Mesenchymal stem cell (in vitro differentiated cells and primary cell): ENCODE measurements at regions not wholly inside any gene's neighbourhood (a gene's known extent, or its start where the extent isn't known, plus 50 kb on each side); places are given as distances from the start of the nearest gene placed in this dataset.
A peak's percentile ranks its signal among the peaks of the same experiment; 100 is the strongest.
"Not testable (repeated sequence)": the region's sequence is repeated elsewhere in the genome, so short reads cannot be mapped to it uniquely, and the experiment has no call there.

Experiments used
- DNase-seq: peaks from one replicate; pipeline ENCODE4 v3.0.0-alpha.2; 2013
- H2AFZ ChIP-seq: one replicate; pipeline ENCODE4 v1.6.1; 2013; ENCODE audit warnings: low read depth, mild to moderate bottlenecking, control low read depth, inconsistent platforms, low read length, moderate library complexity
- H2AK5ac ChIP-seq: 2 replicates; pipeline ENCODE4 v1.6.1; 2013; ENCODE audit warnings: low read length, moderate library complexity, mild to moderate bottlenecking, inconsistent platforms; ENCODE audit not compliant: severe bottlenecking
- H2BK120ac ChIP-seq: one replicate; pipeline ENCODE4 v1.6.1; 2013; ENCODE audit warnings: low read depth, mild to moderate bottlenecking, inconsistent platforms, low read length, moderate library complexity
- H2BK12ac ChIP-seq, 2 experiments: one replicate each; pipeline ENCODE4 v1.6.1; 2013; ENCODE audit warnings: inconsistent platforms in 2 of 2, low read length in 2 of 2, mild to moderate bottlenecking in 2 of 2, moderate library complexity in 2 of 2, control low read depth in 1 of 2
- H2BK15ac ChIP-seq: one replicate; pipeline ENCODE4 v1.6.1; 2013; ENCODE audit warnings: mild to moderate bottlenecking, low read depth, inconsistent platforms; ENCODE audit not compliant: poor library complexity, severe bottlenecking
- H2BK5ac ChIP-seq: 2 replicates; pipeline ENCODE4 v1.6.1; 2013; ENCODE audit warnings: low read depth, mild to moderate bottlenecking, low read length, control low read depth, inconsistent platforms; ENCODE audit not compliant: poor library complexity, severe bottlenecking
- H3K14ac ChIP-seq, 2 experiments: one replicate each; pipeline ENCODE4 v1.6.1; 2013; ENCODE audit warnings: inconsistent platforms in 2 of 2, low read length in 2 of 2, control low read depth in 1 of 2, mild to moderate bottlenecking in 1 of 2, moderate library complexity in 1 of 2
- H3K18ac ChIP-seq, 2 experiments: one replicate each; pipeline ENCODE4 v1.6.1; 2013; ENCODE audit warnings: inconsistent platforms in 2 of 2, low read length in 2 of 2, control low read depth in 1 of 2, low read depth in 1 of 2, mild to moderate bottlenecking in 1 of 2
- H3K23ac ChIP-seq, 2 experiments: one replicate each; pipeline ENCODE4 v1.6.1; 2013; ENCODE audit warnings: inconsistent platforms in 2 of 2, low read length in 2 of 2, mild to moderate bottlenecking in 2 of 2, moderate library complexity in 2 of 2, control low read depth in 1 of 2
- H3K27ac ChIP-seq: 2 replicates; pipeline ENCODE4 v1.5.1; 2013; ENCODE audit warnings: mild to moderate bottlenecking, moderate library complexity, low read length, control low read depth, inconsistent platforms; ENCODE audit not compliant: poor library complexity, severe bottlenecking
- H3K27me3 ChIP-seq, 2 experiments: 2 replicates each; pipeline versions ENCODE4 v1.6.1 to v1.7.0; 2013; ENCODE audit warnings: low read length in 2 of 2, mild to moderate bottlenecking in 2 of 2, moderate library complexity in 2 of 2, control low read depth in 1 of 2, inconsistent platforms in 1 of 2; ENCODE audit not compliant: control insufficient read depth in 1 of 2, insufficient read depth in 1 of 2
- H3K36me3 ChIP-seq, 2 experiments: 2 replicates each; pipeline versions ENCODE4 v1.6.1 to v1.7.0; 2013; ENCODE audit warnings: low read length in 2 of 2, control low read depth in 1 of 2, inconsistent platforms in 1 of 2, low read depth in 1 of 2, mild to moderate bottlenecking in 1 of 2; ENCODE audit not compliant: insufficient read depth in 2 of 2, control insufficient read depth in 1 of 2
- H3K4ac ChIP-seq, 2 experiments: one replicate each; pipeline ENCODE4 v1.6.1; 2013; ENCODE audit warnings: inconsistent platforms in 2 of 2, low read length in 2 of 2, mild to moderate bottlenecking in 2 of 2, moderate library complexity in 2 of 2, control low read depth in 1 of 2, low read depth in 1 of 2
- H3K4me1 ChIP-seq: 2 replicates; pipeline ENCODE4 v1.6.1; 2013; ENCODE audit warnings: low read depth, low read length, control low read depth; ENCODE audit not compliant: control insufficient read depth, insufficient read depth
- H3K4me2 ChIP-seq: 2 replicates; pipeline ENCODE4 v1.6.1; 2013; ENCODE audit warnings: low read length, mild to moderate bottlenecking, inconsistent platforms; ENCODE audit not compliant: poor library complexity, severe bottlenecking
- H3K4me3 ChIP-seq, 2 experiments: 2 replicates each; pipeline versions ENCODE4 v1.5.1 to v1.7.0; 2013; ENCODE audit warnings: low read length in 2 of 2, mild to moderate bottlenecking in 2 of 2, control low read depth in 1 of 2, low read depth in 1 of 2; ENCODE audit not compliant: insufficient read depth in 1 of 2
- H3K79me1 ChIP-seq: replicated peaks from 2 replicates; pipeline ENCODE4 v1.6.1; 2013; ENCODE audit warnings: mild to moderate bottlenecking, control low read depth, low read length, inconsistent platforms; ENCODE audit not compliant: poor library complexity, severe bottlenecking
- H3K9ac ChIP-seq: 2 replicates; pipeline ENCODE4 v1.7.0; 2013; ENCODE audit warnings: mild to moderate bottlenecking, low read length, moderate library complexity
- H3K9me3 ChIP-seq: 2 replicates; pipeline ENCODE4 v1.7.0; 2013; ENCODE audit warnings: mild to moderate bottlenecking, low read length; ENCODE audit not compliant: control insufficient read depth
- H4K8ac ChIP-seq: one replicate; pipeline ENCODE4 v1.6.1; 2013; ENCODE audit warnings: inconsistent platforms, mild to moderate bottlenecking, low read length, moderate library complexity
- H4K91ac ChIP-seq: one replicate; pipeline ENCODE4 v1.6.1; 2013; ENCODE audit warnings: mild to moderate bottlenecking, low read length, inconsistent platforms
- WGBS: methylation state at CpG from one replicate; pipeline ENCODE4 v1.1.7; 2013; ENCODE audit warnings: mixed read lengths; 5-methylcytosine and 5-hydroxymethylcytosine counted together

DNA sequence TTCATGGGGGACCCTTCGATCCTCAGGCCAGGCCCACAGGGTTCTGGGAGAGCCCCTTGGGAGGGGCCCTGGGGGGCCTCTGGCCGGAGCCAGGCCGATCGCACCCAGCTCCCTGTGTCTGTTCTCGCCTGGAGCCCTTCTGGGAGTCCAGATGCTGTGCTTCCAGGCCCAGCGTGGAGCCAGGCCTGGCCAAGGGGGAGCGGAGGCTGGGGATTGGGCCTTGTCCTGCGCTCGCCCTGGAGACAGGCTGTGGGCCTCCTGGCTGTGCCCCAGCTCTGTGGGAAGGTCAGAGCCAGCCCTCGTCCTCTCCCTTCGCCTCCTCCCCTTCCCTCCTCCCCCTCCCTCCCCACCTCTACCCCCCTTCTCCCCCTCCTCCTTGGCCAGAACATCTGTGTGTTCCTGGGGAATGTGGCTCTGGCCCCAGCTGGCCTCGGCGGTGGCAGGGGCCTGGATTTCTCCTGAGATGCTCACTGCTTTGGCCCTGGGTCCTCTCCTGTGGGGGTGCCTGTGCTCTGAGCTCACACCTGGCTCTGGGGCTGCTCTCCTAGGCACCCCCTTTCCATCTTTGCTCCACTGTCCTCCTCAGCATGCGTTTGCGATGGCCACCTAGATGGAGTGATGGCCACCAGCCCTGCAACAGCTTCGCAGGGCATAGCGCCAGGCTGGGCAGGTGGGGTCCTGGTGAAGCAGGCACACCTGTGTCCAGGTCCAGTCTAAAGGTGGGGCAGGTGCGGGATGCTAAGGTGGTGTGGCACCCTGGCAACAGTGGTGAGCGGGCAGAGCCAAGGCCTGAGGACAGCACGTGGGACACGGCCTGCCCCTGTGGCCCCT is 90.6 kb upstream of the CIBAR2 start:
- Histone ChIP-seq H2BK120ac (peak overlapping the region; percentile 97), H2AK5ac (peak overlapping the region; percentile 99), H3K4ac (peak overlapping the region; percentile 84 to 98), H2BK12ac (peak overlapping the region; percentile 94 to 100), H3K4me1 (peaks cover 72% of the 10 kb centered on the region), H3K4me2 (no peak overlapping the region), H3K79me1 (peaks cover 19% of the 10 kb centered on the region), H3K9ac (peak overlapping the region; percentile 91), H3K4me3 (no peak overlapping the region), H3K36me3 (peaks cover 0 to 9% of the 10 kb centered on the region in 2 experiments), H3K27me3 (no peaks in the 10 kb centered on the region), H3K18ac (peak overlapping the region; percentile 96 to 98), H3K9me3 (no peaks in the 10 kb centered on the region), H2AFZ (no peak overlapping the region), H4K91ac (peak overlapping the region; percentile 99), H3K14ac (peak overlapping the region in 1 of 2 experiments; percentile 96), H3K27ac (peak overlapping the region; percentile 98), H4K8ac (peak overlapping the region; percentile 97), H3K23ac (peak overlapping the region in 1 of 2 experiments; percentile 99), H2BK15ac (peak overlapping the region; percentile 95), H2BK5ac (peak overlapping the region; percentile 95)
- 39% methylated on average over 20 of the region's 21 CpGs for WGBS
- DNase-seq = peak; percentile 95

- Histone ChIP-seq H2BK12ac (peak overlapping the region; percentile 94 to 100), H3K27ac (peak overlapping the region; percentile 83), H3K18ac (peak overlapping the region; percentile 95 to 96), H3K79me1 (peaks cover 19% of the 10 kb centered on the region), H4K91ac (peak overlapping the region; percentile 99), H2AK5ac (peak overlapping the region; percentile 99), H3K4me2 (no peak overlapping the region), H3K4me1 (peaks cover 70% of the 10 kb centered on the region), H2AFZ (no peak overlapping the region), H3K4me3 (no peak overlapping the region), H3K9me3 (no peaks in the 10 kb centered on the region), H2BK5ac (no peak overlapping the region), H4K8ac (peak overlapping the region; percentile 95), H3K23ac (peak overlapping the region in 1 of 2 experiments; percentile 16), H3K27me3 (no peaks in the 10 kb centered on the region), H2BK15ac (peak overlapping the region; percentile 93), H3K14ac (peak overlapping the region in 1 of 2 experiments; percentile 96), H3K36me3 (peaks cover 0 to 13% of the 10 kb centered on the region in 2 experiments), H2BK120ac (no peak overlapping the region), H3K4ac (peak overlapping the region; percentile 71 to 98), H3K9ac (peak overlapping the region; percentile 57)
- 85% methylated on average over 5 of the region's 5 CpGs for WGBS
- no peak for DNase-seq
Measured at GRCh38 chr16:85203462-85203813, 91.2 kb upstream of the CIBAR2 start.

- peak overlapping the region; percentile 26 for H2BK5ac ChIP-seq
- H3K9me3 ChIP-seq = no peaks in the 10 kb centered on the region
- peaks cover 23% of the 10 kb centered on the region for H3K79me1 ChIP-seq
- no peak overlapping the region for H2AFZ ChIP-seq
- H3K4me1 ChIP-seq = peaks cover 71% of the 10 kb centered on the region
- peak overlapping the region; percentile 74 for H3K27ac ChIP-seq
- H3K4me3 ChIP-seq = no peak overlapping the region
- peak overlapping the region; percentile 57 for H3K9ac ChIP-seq
- peak overlapping the region; percentile 97 for H2AK5ac ChIP-seq
- no peak overlapping the region for H3K4me2 ChIP-seq
- WGBS = 80% methylated on average over 7 of the region's 7 CpGs
- peak overlapping the region; percentile 37 for H2BK120ac ChIP-seq
- H4K91ac ChIP-seq = peak overlapping the region; percentile 90
- H3K4ac ChIP-seq = peak overlapping the region; percentile 57 to 92
- no peak overlapping the region for H4K8ac ChIP-seq
- H3K18ac ChIP-seq = peak overlapping the region; percentile 87 to 95
- H3K36me3 ChIP-seq = peaks cover 0 to 20% of the 10 kb centered on the region in 2 experiments
- H3K27me3 ChIP-seq = no peaks in the 10 kb centered on the region
- H2BK12ac ChIP-seq = peak overlapping the region; percentile 86 to 99
- peak overlapping the region in 1 of 2 experiments; percentile 79 for H3K14ac ChIP-seq
- peak; percentile 74 for DNase-seq
- peak overlapping the region; percentile 97 for H2BK15ac ChIP-seq
- H3K23ac ChIP-seq = peak overlapping the region in 1 of 2 experiments; percentile 49
Measured at GRCh38 chr16:85204242-85205010, 92.2 kb upstream of the CIBAR2 start.

DNA sequence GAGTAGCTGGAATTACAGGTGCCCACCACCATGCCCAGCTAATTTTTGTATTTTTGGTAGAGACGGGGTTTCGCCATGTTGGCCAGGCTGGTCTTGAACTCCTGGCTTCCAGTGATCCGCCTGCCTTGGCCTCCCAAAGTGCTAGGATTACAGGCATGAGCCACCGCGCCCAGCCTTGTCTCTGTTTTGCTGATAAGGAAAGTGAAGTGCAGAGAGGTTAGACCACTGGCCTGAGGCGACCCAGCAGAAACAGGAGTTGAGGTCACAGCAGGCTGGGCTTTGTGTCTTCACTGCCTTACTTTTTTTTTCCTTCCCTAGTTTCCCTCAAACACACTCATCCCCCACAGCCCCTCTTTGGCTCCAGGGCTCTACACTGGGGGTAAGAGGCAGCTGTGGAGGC is 93.0 kb upstream of the CIBAR2 start:
- not testable (repeated sequence) for H2BK5ac ChIP-seq, H3K9me3 ChIP-seq, H3K4me2 ChIP-seq, DNase-seq, H3K9ac ChIP-seq, H3K23ac ChIP-seq, H3K4me3 ChIP-seq, H2AFZ ChIP-seq, H3K27me3 ChIP-seq
- Histone ChIP-seq H2BK120ac (peak overlapping the region; percentile 57), H4K91ac (peak overlapping the region; percentile 91), H2BK12ac (peak overlapping the region; percentile 41 to 93), H2BK15ac (peak overlapping the region; percentile 82), H3K4me1 (peaks cover 73% of the 10 kb centered on the region), H3K27ac (peak overlapping the region; percentile 8), H3K18ac (peak overlapping the region; percentile 80 to 95), H3K79me1 (peaks cover 19% of the 10 kb centered on the region), H2AK5ac (peak overlapping the region; percentile 90), H3K14ac (peak overlapping the region in 1 of 2 experiments; percentile 79), H4K8ac (peak overlapping the region; percentile 53), H3K36me3 (peaks cover 0 to 19% of the 10 kb centered on the region in 2 experiments), H3K4ac (peak overlapping the region; percentile 49 to 86)
- WGBS = 62% methylated on average over 3 of the region's 6 CpGs
